ENCODE measurements at regions not wholly inside any gene's neighbourhood (a gene's known extent, or its start where the extent isn't known, plus 50 kb on each side); places are given as distances from the start of the nearest gene placed in this dataset.
"Not testable (repeated sequence)": the region's sequence is repeated elsewhere in the genome, so short reads cannot be mapped to it uniquely, and the experiment has no call there.

GRCh38 chr1:189686288-189686687 lies 791.4 kb downstream of the BRINP3 start:
- DNase-seq (ENCODE audit: low spot score): no peak

DNA sequence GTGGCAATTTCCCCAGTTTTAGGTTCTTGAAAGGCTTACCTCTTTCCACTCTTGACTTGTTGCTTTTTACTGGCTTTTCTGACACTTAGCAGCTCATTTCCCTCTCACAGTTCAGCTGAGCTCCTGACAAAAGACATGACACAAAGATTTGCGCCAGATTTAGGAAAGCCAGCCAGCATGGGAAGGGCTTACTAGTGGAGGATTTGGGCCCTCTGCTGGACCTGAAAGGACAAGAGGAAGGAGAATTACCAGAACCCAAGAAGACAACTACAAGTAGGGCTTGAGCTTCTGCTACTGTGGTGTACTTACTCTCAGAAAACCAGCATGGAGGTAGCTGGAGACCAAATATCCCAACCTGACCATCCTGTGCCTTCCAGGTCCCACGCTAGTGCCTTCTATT lies 784.5 kb downstream of the BRINP3 start:
- DNase-seq (ENCODE audit: low spot score): no peak

DNA sequence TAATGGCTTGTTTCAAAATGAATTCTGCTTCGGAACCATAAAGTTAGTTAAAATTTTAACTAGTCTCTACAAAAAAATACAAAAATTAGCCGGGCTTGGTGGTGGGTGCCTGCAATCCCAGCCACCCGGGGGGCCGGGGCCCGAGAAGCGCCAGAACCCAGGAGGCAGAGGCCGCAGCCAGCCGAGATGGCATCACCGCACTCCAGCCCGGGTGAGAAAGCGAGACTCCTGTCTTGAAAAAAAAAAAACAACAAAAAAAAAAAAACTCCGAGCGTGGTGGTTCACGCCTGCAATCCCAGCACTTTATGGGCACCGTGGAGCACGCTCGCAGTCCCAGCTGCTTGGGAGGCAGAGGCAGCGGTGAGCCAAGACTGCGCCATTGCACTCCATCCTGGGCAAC lies 781.4 kb downstream of the BRINP3 start:
- no peak for DNase-seq (ENCODE audit: low spot score)

- no peak for DNase-seq (ENCODE audit: low spot score)
Observed at GRCh38 chr1:189697113-189697512, 780.6 kb downstream of the BRINP3 start.

GRCh38 chr1:189701606-189702005 lies 776.1 kb downstream of the BRINP3 start:
- DNase-seq (ENCODE audit: low spot score): no peak

DNA sequence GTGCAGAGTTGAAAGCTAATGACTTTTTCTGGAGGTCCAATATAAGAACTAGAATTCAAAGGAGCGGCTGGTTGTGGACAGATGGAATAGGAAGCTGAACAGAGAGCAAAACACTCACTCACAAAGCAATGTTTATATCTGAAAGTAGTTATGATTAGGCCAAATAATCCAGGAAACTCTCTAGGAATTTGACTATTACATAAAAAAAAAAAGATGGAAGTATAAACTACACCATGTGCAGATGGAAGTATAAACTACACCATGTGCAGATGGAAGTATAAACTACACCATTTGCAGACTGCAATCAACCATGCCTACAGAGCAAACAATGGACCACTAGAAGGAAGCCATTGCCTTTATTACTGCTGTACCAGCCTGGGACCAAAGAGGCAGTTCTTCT lies 771.1 kb downstream of the BRINP3 start:
- DNase-seq (ENCODE audit: low spot score): no peak

DNA sequence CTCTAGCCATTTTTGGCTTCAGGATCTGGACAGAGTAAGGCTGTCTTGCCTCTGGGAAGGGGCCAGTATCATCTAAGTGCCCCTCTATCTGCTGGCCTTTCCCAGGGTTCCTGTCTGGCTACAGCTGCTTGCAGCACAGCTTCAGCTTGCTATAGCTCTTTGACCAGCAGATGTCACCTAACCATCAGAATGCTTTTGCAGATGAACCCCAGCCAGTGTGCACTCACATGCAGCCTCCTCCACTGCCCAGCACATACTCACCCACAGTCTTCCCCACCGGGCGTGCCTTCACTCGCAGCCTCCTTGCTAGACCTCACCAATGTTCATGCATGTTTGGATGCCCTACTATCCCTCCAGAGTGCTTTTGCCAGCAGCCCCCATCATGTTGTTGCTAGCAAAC lies 769.0 kb downstream of the BRINP3 start:
- DNase-seq (ENCODE audit: low spot score): no peak

- DNase-seq (ENCODE audit: low spot score): not testable (repeated sequence)
Observed at GRCh38 chr1:189718147-189718795, 759.4 kb downstream of the BRINP3 start.

DNA sequence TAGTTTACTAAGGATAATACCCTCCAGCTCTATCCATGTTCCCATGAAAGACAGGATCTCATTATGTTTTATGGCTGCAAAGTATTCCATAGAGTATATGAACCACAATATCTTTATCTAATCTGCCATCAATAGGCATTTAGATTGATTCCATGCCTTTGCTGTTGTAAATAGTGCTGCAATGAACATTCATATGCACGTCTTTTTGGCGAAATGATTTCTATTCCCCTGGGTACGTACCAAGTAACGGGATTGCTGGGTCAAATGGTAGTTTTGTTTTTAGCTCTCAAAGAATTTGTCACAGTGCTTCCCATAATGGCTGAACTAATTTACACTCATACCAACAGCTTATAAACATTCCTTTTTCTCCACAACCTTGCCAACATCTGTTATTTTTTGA lies 750.9 kb downstream of the BRINP3 start:
- DNase-seq (ENCODE audit: low spot score): no peak

- no peak for DNase-seq (ENCODE audit: low spot score)
Observed at GRCh38 chr1:189751311-189751710, 726.4 kb downstream of the BRINP3 start.

GRCh38 chr1:189752461-189752995 lies 725.1 kb downstream of the BRINP3 start:
- peak; percentile 82 for DNase-seq (ENCODE audit: low spot score)

GRCh38 chr1:189755100-189755499 lies 722.6 kb downstream of the BRINP3 start:
- DNase-seq (ENCODE audit: low spot score): not testable (repeated sequence)

DNA sequence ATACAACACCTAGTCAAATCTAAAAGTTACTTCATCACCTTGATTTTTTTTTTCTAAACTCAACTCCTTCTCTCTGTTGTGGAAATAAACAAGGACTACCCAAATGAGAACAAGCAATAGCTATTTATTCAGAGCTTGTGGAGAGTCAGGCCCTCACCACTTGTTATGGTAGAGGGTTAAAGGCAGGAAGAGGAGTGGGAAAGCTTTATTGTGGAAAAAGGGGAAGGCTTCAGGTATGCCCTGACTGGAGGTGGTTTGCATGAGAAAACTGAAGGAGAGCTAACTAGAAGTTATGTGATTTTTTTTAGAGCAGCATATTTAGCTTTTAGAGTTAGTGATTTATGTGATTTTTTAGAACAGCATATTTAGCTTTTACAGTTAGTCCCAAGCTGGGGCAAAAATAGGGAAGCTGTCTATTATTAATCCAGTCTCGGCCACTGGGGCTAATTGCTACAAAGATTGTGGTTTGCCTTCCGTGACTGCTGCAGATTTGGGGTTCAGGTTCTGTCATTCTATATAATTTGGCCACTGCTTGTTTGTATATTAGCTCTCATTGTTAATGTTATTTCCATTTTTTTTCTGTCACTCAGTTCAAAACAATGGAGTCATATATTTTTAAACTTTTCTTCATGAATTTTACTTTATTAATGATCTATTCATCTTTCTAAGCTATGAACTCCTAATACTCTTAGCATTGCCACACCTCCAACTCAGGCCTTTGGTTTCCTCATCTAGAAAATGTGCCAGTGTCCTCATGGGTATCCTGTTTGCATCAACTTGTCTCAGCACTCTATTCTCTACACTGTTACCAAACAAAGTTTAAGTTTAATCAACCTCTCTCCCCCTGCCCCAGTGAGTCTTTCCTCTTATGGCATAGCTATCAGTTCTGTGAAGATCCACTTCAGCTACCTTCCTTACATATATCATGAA lies 713.0 kb downstream of the BRINP3 start:
- DNase-seq (ENCODE audit: low spot score): no peak

DNA sequence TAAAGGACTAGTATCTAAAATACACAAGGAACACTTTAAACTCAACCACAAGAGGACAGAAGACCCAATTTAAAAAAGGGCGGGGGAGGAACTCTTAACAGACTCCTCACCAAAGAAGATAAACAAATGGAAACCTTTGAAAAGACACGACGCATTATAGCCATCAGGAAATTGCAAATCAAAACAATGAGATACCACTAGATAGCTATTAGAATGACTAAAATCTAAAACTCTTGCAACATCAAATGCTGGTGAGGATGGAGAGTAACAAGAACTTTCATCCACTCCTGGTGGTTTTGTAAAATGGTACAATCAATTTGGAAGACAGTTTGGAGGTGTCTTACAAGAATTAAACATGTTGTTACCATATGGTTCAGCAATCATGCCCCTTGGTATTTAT lies 708.2 kb downstream of the BRINP3 start:
- no peak for DNase-seq (ENCODE audit: low spot score)

DNA sequence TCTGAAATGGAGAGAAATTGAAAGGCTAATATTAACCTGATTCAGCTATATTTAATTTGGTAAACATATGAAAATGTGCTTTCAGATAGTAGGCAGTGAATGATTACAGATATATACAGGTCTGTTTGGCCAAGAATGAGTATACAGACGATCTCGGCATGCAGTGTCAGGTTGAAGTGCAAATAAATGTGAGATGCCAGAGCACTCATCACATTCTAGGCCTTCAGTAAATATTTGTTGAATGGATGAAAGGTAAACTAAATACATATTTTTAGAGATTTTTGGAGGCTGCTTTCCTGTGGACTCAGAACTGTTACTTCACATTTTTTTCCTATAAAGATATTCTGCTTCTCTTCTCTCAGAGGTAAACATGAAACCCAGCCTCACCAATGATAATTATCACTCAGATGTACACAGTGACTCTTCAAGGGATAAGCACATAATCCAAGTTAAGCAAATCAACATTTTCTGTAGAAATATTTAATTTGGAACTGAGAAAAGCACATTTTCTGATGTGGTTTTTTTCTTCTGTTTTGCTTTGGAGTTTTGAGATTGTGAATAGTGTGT lies 702.9 kb downstream of the BRINP3 start:
- DNase-seq (ENCODE audit: low spot score): no peak

DNA sequence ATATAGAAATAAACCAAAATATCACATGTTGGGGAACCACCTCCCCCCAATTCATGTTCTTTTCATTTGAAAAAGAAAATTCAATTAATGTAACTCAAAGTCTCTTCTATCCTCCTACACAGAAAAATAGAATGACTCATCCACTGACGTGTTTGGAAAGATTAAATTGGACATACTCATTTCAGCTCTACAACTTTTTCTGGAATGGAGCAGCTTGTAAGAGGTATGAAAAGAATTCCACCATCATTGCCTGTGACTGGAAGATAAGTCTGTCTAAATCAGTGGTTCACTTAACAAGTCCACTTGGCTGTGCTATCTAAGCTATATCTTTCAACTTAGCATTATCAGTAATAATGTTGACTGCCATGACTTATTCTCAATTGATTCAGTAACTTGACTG lies 702.3 kb downstream of the BRINP3 start:
- DNase-seq (ENCODE audit: low spot score): peak; percentile 85

DNA sequence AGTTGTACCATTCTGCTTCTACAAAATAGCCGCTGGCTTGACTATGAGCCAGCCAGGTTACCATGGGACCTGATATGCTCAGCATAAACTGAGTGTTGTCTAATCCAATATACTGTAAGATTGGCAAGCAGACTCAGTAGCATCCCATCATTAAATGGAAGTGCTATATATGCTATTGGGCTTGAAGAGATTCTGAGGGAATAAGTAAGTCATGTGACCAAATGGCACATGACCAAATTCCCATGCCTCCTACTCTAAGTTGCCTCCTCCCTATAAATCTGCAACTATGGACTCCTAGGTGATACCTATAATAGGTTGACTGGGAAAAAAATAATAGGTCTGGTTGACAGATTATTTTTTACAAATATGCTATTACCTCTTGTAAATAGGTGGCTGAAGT lies 698.6 kb downstream of the BRINP3 start:
- DNase-seq (ENCODE audit: low spot score): no peak

- DNase-seq (ENCODE audit: low spot score): peak; percentile 35
Observed at GRCh38 chr1:189782295-189782694, 695.4 kb downstream of the BRINP3 start.

DNA sequence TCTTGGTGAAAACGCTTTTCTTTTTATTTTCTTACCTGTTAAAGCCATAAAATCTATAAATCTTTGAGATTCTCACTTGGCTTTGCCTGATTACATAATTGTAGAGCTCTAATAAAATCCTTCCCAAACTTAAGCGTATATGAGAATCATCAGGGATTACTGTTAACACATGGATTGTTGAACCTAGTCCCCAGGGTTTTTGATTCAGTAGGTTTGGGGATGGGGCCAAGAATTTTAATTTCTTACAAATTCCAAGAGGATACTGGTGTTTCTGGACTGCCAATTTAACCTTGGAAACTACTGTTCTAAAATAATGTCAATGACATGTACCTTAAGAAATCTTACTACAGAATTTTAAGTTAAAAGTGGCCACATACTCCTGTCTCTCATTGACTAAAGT lies 694.2 kb downstream of the BRINP3 start:
- DNase-seq (ENCODE audit: low spot score): peak; percentile 71

DNA sequence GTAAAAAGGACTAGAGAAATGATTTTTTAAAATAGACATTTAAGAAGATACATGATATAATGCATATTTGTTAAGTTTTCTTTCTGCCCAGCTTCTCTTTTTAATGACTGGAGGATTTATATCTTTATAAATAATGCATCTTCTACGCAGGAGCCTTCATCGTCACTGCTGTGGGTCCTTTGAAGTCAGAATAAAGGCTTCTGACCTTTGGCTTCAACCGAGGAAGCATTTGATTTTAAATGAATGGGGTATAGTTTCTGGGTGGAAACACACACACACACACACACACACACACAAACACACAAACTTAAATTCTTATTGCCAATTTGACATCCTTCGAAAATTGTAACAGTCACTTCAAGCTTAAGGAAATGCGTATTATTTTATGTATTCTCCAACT lies 690.9 kb downstream of the BRINP3 start:
- DNase-seq (ENCODE audit: low spot score): no peak

- DNase-seq (ENCODE audit: low spot score): peak; percentile 21
Observed at GRCh38 chr1:189787201-189787600, 690.5 kb downstream of the BRINP3 start.

DNA sequence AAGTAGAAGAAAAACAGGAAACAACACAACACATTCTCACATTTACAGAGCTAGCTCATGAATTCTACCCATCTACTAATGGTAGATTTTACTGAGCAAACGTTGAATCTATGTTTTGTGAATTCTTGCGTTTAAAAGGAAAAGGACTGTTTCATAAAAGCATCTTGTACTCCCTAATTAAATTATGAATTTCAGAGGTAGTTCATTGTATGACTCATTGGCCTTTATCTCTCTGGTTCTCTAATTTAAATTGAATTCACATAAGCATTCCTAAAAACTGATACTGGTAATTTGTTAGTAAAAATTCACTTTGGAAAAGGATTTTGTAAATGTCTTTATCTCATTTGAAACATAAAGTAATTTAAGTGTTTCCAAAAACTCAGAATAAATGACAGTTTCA lies 687.3 kb downstream of the BRINP3 start:
- DNase-seq (ENCODE audit: low spot score): no peak

All from umbilical cord (tissue), 1 donor.